IPS-NIHi11 (cell line): ENCODE measurements at regions not wholly inside any gene's neighbourhood (a gene's known extent, or its start where the extent isn't known, plus 50 kb on each side); places are given as distances from the start of the nearest gene placed in this dataset.
"Not testable (repeated sequence)": the region's sequence is repeated elsewhere in the genome, so short reads cannot be mapped to it uniquely, and the experiment has no call there.

Source experiments
- DNase-seq: peaks from one replicate; pipeline ENCODE4 v3.0.0; 2012; ENCODE audit warnings: mixed read lengths, low spot score

- no peak for DNase-seq
These were observed 270.1 kb upstream of the ARSJ start for GRCh38 chr4:114249561-114249960.

DNA sequence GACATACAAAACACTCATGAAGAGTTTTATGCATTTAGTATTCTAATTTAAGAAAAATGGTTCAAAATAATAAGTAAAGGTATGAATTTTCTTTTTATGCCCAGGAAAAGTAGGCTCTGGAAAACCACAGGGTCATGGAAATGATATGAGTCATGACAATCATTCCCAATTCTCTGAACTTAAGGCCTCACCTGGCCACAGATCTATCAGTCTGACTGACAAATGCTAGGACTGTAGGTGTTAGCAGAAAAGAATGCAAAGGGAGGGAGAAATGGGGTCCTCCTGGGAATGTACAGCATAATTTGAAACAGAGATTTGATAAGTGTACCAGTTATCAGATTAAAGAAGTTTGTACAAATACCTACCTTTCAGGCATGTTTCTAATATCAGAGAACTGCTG, 270.5 kb upstream of the ARSJ start:
- DNase-seq = no peak

- DNase-seq = no peak
These were observed 271.0 kb upstream of the ARSJ start for GRCh38 chr4:114250439-114250891.

DNA sequence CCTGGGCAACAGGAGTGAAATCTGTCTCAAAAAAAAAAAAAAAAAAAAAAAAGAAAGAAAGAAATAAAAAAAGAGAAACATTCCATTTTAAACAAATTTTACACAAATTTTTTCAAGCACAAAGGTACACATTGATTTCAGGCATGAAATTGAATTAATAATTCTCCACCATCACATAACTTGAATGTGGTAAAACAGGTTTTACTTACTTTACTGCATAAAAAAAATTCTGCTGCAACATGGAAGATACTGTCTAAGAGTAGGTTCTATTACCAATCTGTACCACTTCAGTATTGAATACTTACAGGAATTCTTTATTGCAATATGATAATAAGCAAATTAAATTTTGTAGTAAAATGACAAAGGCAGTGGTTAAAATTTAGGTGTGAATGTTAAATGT, 271.6 kb upstream of the ARSJ start:
- DNase-seq = no peak

DNA sequence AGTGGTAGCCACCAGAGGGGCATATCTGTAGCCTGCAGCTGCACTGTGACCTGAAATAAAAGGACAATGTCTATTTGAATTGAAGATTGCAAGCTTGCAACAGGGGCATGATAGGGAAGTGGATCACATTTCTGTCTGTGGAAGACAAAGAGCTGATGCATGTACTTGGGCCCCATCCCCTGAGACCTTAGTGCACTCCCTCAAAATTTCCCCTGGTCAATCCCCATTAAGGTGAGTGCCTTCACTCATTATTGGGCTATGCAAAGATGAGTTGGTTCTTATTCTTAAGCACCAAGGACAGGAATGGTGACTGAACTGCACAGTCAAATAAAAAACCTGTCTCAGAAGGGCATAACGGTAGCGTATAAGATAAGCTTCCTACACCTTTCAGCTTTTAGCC, 273.1 kb upstream of the ARSJ start:
- no peak for DNase-seq

DNA sequence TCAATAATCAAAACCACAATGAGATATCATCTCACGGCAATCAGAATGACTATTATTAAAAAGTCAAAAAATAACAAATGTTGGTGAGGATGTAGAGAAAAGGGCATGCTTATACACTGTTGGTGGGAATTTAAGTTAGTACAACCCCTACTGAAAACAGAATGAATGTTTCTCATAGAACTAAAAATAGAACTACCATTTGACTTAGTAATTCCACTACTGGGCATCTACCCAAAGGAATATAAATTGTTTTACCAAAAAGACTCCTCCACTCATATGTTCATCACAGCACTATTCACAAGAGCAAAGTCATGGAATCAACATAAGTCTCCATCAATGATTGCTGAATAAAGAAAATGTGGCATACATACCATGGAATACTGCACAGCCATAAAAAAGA, 278.1 kb upstream of the ARSJ start:
- no peak for DNase-seq

- not testable (repeated sequence) for DNase-seq
These were observed 283.0 kb upstream of the ARSJ start for GRCh38 chr4:114262421-114262820.

DNA sequence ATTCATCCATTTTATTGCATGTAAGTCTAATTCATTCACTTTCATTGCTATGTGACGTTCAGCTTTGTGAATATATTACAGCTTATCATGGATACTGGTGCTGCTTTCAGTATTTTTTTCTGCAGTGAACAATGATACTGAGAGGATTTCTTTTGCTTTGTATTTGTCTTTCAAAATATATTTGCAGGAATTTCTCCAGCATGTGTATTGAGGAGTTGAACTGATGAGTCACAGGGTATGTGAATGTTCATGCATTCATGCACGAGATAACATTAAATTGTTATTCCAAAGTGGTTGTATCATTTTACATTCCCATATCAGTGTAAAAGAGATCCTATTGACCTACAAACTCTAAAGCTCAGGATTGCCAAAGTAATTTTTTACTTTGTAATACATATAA, 283.8 kb upstream of the ARSJ start:
- DNase-seq = no peak

- DNase-seq = no peak
These were observed 285.0 kb upstream of the ARSJ start for GRCh38 chr4:114264452-114264851.

DNA sequence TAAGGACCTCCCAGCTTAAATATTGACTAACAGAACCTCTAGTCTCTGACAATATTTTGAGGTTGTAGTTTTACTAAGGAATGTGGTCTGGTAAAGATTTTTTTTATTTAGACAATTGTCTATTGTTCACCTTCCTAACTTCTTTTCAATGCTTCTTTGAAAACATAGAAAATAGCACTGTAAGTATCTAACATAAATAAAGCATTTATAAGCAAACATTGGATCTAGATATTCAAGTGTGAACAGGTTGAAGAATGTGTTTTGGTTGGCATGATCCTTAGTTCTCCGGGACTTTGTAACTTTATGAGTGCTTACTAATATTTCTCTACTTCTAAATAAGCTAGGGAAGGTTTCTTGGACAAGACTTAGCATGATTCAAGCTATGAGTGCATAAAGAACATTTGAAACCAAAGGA, 285.4 kb upstream of the ARSJ start:
- no peak for DNase-seq

DNA sequence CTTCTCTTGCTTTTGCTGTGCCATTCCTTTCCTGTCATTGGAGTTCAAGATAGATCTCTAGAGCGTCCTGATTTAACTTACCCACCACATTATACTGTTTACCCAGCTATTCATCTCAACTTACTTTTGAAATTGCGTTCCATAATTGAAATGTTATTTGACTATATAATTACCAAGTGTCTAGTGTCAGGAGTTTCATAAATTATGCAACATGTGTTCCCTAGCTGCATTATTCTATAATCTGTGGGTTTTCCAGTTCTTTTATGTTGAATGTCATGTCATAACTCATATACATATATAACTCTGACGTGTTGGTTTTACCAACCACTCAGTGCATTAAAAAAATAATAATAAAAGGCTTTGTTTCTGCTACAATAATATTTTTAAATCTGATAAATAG, 285.9 kb upstream of the ARSJ start:
- no peak for DNase-seq

DNA sequence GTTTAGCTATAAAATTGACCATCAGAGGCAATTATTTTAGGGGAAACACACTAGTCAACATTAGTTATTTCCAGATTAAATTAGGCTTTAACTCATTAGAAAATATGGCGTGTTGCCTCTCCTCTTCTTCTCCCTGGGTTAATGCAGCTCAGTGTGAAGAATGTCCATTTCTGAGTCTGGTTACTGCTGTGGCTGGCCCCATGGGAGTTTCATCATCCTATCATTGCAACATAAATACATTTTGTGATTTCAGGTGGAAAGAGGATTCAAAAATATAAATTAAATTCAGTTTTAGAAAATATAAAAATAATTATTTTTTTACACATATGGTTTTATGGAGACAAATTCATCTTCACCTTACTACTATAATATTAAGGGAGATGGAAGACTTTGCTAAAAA, 288.5 kb upstream of the ARSJ start:
- DNase-seq = no peak

GRCh38 chr4:114271031-114271430, 291.6 kb upstream of the ARSJ start:
- DNase-seq = no peak

DNA sequence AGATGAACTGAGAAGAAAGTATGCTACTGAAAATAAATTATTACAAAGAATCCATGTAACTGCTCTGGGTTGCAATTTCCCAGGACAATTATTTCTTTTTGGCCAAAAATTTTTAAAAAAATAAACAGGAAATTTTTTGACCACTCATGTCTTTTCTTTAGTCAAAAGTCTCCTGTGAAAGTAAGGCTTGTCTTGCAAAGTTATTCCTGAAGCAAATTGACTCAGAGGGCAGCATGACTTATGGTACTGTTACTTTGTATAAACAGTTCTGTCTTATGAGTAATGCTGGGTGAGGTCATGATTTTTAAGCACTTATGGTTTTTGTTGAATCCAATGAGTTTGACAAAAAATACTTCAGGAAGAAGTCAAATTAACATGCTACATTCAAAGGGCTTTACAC, 292.8 kb upstream of the ARSJ start:
- DNase-seq = no peak

- no peak for DNase-seq
These were observed 293.8 kb upstream of the ARSJ start for GRCh38 chr4:114273238-114273637.

DNA sequence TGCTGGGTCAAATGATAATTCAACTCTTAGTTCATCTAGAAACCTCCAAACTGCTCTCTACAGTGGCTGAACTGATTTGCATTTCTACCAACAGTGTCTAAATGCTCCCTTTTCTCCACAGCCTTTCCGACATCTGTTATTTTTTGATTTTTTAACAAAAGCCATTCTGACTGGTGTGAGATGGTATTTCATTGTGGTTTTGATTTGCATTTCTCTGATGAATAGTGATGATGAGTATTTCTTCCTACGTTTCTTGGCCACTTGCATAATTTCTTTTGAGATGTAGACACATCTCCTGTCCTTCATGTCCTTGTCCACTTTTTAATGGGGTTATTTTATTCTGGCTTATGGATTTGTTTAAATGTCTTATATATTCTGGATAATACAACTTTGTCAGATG, 298.2 kb upstream of the ARSJ start:
- no peak for DNase-seq

GRCh38 chr4:114279066-114279465, 299.6 kb upstream of the ARSJ start:
- no peak for DNase-seq

DNA sequence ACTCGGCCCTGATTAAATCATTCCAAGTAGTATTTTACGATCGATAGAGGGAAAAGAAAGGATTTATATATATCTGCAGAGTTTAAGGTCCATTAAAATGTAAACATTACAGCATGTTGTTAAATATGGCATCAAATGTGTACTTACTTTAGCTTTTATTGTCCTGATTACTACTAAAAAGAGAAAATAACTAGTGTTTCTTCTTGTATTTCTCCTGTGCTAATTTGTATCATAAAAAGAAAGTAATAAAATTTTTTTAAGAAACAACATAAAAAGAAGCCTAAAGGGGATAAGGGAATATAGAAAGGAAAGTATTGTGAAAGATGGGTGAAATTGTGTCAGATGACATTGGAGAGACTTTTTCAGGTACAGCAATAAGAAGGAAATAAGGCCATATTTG, 300.3 kb upstream of the ARSJ start:
- DNase-seq = no peak

- no peak for DNase-seq
These were observed 301.2 kb upstream of the ARSJ start for GRCh38 chr4:114280645-114281044.

GRCh38 chr4:114281164-114281960, 301.9 kb upstream of the ARSJ start:
- DNase-seq = no peak

- no peak for DNase-seq
These were observed 303.5 kb upstream of the ARSJ start for GRCh38 chr4:114282937-114283336.

GRCh38 chr4:114284629-114285028, 305.2 kb upstream of the ARSJ start:
- no peak for DNase-seq

DNA sequence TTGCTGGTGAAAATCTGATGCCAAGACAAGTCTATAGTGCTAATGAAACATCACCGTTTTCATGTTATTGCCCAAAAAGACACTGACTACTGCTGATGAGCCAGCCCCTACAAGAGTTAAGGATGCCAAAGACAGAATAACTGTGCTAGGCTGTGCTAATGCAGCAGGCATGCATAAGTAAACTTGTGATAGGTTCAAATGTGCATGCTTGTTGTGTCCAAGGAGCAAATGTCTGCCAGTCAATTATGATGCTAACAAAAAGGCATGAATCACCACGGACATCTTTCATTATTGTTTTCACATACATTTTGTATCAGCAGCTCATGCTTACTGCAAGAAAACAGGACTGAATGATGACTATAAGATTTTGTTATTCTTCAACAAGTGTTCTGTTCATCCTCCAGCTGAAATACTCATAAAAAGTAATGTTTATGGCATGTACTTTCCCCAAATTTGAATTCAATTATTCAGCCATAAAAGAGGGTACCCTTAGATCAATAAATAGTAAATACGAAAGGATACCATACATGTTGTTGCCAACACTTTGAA, 306.9 kb upstream of the ARSJ start:
- no peak for DNase-seq

- no peak for DNase-seq
These were observed 307.7 kb upstream of the ARSJ start for GRCh38 chr4:114287079-114287696.
